SH-SY5Y (cell line): ENCODE measurements at regions not wholly inside any gene's neighbourhood (a gene's known extent, or its start where the extent isn't known, plus 50 kb on each side); places are given as distances from the start of the nearest gene placed in this dataset.

ENCODE experiments used
- GATA2 ChIP-seq: IDR thresholded peaks from 2 replicates; pipeline ENCODE4 v1.6.1; 2011; ENCODE audit warnings: mild to moderate bottlenecking, low read depth, low read length
- GATA3 ChIP-seq: IDR thresholded peaks from 2 replicates; pipeline ENCODE4 v1.6.1; 2011; ENCODE audit warnings: low read depth, mild to moderate bottlenecking, low read length, moderate library complexity

- TF ChIP-seq GATA3 (no peak), GATA2 (no peak)
These were observed 136.5 kb upstream of the KLF4 start for GRCh38 chr9:107626118-107626517.
